ENCODE measurements at regions not wholly inside any gene's neighbourhood (a gene's known extent, or its start where the extent isn't known, plus 50 kb on each side); places are given as distances from the start of the nearest gene placed in this dataset.

GRCh38 chr13:57829496-57829895 lies 198.0 kb downstream of the PCDH17 start (continued):
- no peak for TF ChIP-seq THAP11 (CRISPR knock-in tag; IDR thresholded peaks at IDR 0.05)
- TF ChIP-seq ZBTB39 (CRISPR knock-in tag; IDR thresholded peaks at IDR 0.05) = no peak
- no peak for TF ChIP-seq JDP2 (CRISPR knock-in tag; IDR thresholded peaks at IDR 0.05; ENCODE audit: borderline replicate concordance)
- TF ChIP-seq ZSCAN22 (CRISPR knock-in tag; IDR thresholded peaks at IDR 0.05) = no peak
- TF ChIP-seq MYNN (CRISPR knock-in tag; IDR thresholded peaks at IDR 0.05; ENCODE audit: low read depth) = no peak
- no peak for TF ChIP-seq JARID2 (CRISPR knock-in tag; IDR thresholded peaks at IDR 0.05; ENCODE audit: insufficient replicate concordance)
- TF ChIP-seq ZNF121 (CRISPR knock-in tag; IDR thresholded peaks at IDR 0.05) = no peak
- no peak for TF ChIP-seq CSRNP2 (CRISPR knock-in tag; conservative IDR thresholded peaks at IDR 0.05; ENCODE audit: low read depth)
- no peak for TF ChIP-seq ZNF512 (CRISPR knock-in tag; IDR thresholded peaks at IDR 0.05)
- TF ChIP-seq SP140L (CRISPR knock-in tag; IDR thresholded peaks at IDR 0.05; ENCODE audit: borderline replicate concordance) = no peak
- TF ChIP-seq ZNF766 (CRISPR knock-in tag; IDR thresholded peaks at IDR 0.05; ENCODE audit: borderline replicate concordance) = no peak
- TF ChIP-seq ZFYVE20 (CRISPR knock-in tag; IDR thresholded peaks at IDR 0.05; ENCODE audit: borderline replicate concordance, low read depth) = no peak
- TF ChIP-seq KDM2A (CRISPR knock-in tag; IDR thresholded peaks at IDR 0.05; ENCODE audit: borderline replicate concordance, low read depth) = no peak
- no peak for TF ChIP-seq ZHX2 (IDR thresholded peaks at IDR 0.05; ENCODE audit: low read depth)
- TF ChIP-seq ZHX2 (CRISPR knock-in tag; IDR thresholded peaks at IDR 0.05; ENCODE audit: borderline replicate concordance) = no peak

Measured in HepG2 (cell line).